Large intestine (tissue), 3 donors: ENCODE measurements at regions not wholly inside any gene's neighbourhood (a gene's known extent, or its start where the extent isn't known, plus 50 kb on each side); places are given as distances from the start of the nearest gene placed in this dataset.

Experiments
- DNase-seq, 2 donors: peaks; one replicate each; pipeline versions ENCODE4 v3.0.0 to v3.0.0-alpha.2; 2013
- H3K27ac ChIP-seq: one replicate; pipeline ENCODE4 v1.5.1; 2013; ENCODE audit warnings: low read length
- H3K27me3 ChIP-seq: 2 replicates; pipeline ENCODE4 v1.6.1; 2013; ENCODE audit warnings: low read length; ENCODE audit not compliant: control insufficient read depth, insufficient read depth
- H3K36me3 ChIP-seq: 2 replicates; pipeline ENCODE4 v1.6.1; 2013; ENCODE audit warnings: low read length; ENCODE audit not compliant: control insufficient read depth, insufficient read depth
- H3K4me1 ChIP-seq: one replicate; pipeline ENCODE4 v1.6.1; 2013; ENCODE audit warnings: low read length; ENCODE audit not compliant: control insufficient read depth, insufficient read depth
- H3K4me3 ChIP-seq: one replicate; pipeline ENCODE4 v1.5.1; 2013; ENCODE audit warnings: low read length
- H3K9me3 ChIP-seq: one replicate; pipeline ENCODE4 v1.6.1; 2013; ENCODE audit warnings: mild to moderate bottlenecking, low read depth, low read length, moderate library complexity; ENCODE audit not compliant: control insufficient read depth
- WGBS: methylation state at CpG from one replicate; pipeline ENCODE4 v1.1.5; 2013; ENCODE audit warnings: low lambda C conversion rate; ENCODE audit not compliant: insufficient coverage; 5-methylcytosine and 5-hydroxymethylcytosine counted together

- Histone ChIP-seq H3K36me3 (no peaks in the 10 kb centered on the region), H3K27ac (no peak overlapping the region), H3K27me3 (no peaks in the 10 kb centered on the region), H3K9me3 (no peaks in the 10 kb centered on the region), H3K4me1 (no peaks in the 10 kb centered on the region), H3K4me3 (no peak overlapping the region)
- no peak for DNase-seq
- 98% methylated on average over 3 of the region's 4 CpGs for WGBS
These were observed 68.1 kb upstream of the SFMBT2 start for GRCh38 chr10:7478727-7479457.

GRCh38 chr10:7477538-7478334, 66.9 kb upstream of the SFMBT2 start:
- no peak overlapping the region for H3K27ac ChIP-seq
- H3K36me3 ChIP-seq = no peaks in the 10 kb centered on the region
- H3K4me3 ChIP-seq = no peak overlapping the region
- H3K9me3 ChIP-seq = no peaks in the 10 kb centered on the region
- WGBS = 100% methylated on average over 3 of the region's 10 CpGs
- no peak for DNase-seq
- H3K4me1 ChIP-seq = no peaks in the 10 kb centered on the region
- H3K27me3 ChIP-seq = no peaks in the 10 kb centered on the region

DNA sequence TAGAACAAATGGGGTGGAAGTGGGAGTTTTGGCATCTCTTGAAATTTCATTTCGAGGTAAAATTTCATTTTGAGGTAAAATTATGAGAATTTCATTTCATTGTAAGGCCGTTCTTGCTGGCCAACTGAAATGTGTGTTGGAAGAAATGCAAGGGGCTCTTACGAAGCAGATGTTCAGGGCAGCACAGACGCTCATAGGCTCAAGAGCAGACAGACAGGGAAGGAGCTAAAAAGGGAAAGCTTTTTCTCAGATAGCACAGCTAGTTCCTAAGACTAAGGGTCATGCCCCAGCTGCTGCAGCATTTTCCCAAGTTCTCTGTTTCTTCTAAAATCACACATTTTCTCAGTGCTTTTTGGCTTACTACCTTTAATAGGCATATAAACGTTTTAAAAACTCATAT, 65.1 kb upstream of the SFMBT2 start:
- no peak overlapping the region for H3K27ac ChIP-seq
- WGBS = 50% methylated on average over 2 of the region's 5 CpGs
- no peak for DNase-seq
- H3K4me3 ChIP-seq = no peak overlapping the region
- H3K9me3 ChIP-seq = no peaks in the 10 kb centered on the region
- H3K4me1 ChIP-seq = no peaks in the 10 kb centered on the region
- H3K36me3 ChIP-seq = no peaks in the 10 kb centered on the region
- H3K27me3 ChIP-seq = no peaks in the 10 kb centered on the region

DNA sequence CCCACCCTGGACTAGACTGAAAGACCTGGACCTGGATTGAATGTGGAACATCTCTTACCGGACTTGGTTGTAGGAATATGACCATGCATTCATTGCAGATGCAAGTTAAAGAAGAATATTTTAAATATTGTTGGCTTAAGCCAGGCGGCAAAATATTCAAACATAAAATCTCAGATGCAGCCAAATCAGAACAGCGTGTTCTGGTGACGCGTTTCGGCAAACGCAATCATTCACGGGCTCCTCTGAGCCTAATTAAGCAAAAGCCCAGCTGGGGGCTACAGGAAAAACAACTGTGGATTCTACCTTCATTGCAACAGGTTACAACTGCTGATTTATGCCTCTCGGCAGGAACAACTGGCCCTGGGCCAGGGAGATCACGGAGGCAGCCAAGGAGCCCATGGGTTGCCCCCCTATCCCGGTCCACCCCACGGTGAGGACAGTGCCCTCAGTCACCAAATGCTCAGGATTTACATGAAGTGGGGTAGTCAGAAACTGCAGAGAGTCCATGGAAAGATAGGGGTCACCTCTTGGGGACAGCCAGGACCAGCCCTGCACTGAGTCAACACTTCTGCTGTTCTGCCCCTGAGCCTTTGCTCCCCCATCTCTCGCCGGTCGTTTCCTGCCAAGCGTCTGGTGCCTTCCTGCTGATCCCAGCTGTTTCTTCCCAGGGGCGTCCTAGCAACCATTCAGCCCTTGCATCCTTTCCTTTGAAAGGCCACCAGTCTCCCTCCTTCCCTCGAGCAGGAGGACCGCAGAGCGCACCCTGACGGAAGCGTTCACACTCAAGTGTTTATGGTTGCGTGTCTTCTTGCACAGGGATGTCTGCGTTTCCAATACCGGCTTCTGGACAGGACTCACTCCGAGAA, 64.4 kb upstream of the SFMBT2 start:
- no CpG with 5 or more reads among the region's 26 CpGs for WGBS
- H3K36me3 ChIP-seq = no peaks in the 10 kb centered on the region
- no peak overlapping the region for H3K4me3 ChIP-seq
- DNase-seq = peak in 1 of 2 donors; percentile 21
- H3K27me3 ChIP-seq = no peaks in the 10 kb centered on the region
- peak overlapping the region; percentile 17 for H3K27ac ChIP-seq
- H3K9me3 ChIP-seq = no peaks in the 10 kb centered on the region
- no peaks in the 10 kb centered on the region for H3K4me1 ChIP-seq

- Histone ChIP-seq H3K4me3 (no peak overlapping the region), H3K9me3 (no peaks in the 10 kb centered on the region), H3K4me1 (no peaks in the 10 kb centered on the region), H3K36me3 (no peaks in the 10 kb centered on the region), H3K27ac (no peak overlapping the region), H3K27me3 (no peaks in the 10 kb centered on the region)
- DNase-seq = no peak
- WGBS = no CpG with 5 or more reads among the region's 7 CpGs
These were observed 63.6 kb upstream of the SFMBT2 start for GRCh38 chr10:7474388-7474787.

DNA sequence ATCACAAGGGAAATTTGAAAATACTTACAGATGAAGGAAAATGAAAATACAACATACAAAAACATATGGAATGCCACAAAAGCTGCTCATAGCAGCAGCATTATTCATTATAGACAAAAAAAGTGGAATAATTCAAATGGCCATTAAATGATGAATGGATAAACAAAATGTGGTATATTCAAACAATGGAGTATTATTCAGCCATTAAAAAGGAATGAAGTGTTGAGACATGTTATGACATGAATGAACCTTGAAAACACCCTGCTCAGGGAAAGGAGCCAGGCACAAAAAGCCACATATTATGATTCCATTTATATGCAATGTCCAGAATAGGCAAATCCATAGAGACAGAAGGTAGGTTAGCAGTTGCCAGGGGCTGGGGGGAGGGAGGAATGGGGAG, 62.6 kb upstream of the SFMBT2 start:
- Histone ChIP-seq H3K4me1 (no peaks in the 10 kb centered on the region), H3K4me3 (no peak overlapping the region), H3K9me3 (no peaks in the 10 kb centered on the region), H3K27me3 (no peaks in the 10 kb centered on the region), H3K27ac (no peak overlapping the region), H3K36me3 (no peaks in the 10 kb centered on the region)
- DNase-seq = no peak

DNA sequence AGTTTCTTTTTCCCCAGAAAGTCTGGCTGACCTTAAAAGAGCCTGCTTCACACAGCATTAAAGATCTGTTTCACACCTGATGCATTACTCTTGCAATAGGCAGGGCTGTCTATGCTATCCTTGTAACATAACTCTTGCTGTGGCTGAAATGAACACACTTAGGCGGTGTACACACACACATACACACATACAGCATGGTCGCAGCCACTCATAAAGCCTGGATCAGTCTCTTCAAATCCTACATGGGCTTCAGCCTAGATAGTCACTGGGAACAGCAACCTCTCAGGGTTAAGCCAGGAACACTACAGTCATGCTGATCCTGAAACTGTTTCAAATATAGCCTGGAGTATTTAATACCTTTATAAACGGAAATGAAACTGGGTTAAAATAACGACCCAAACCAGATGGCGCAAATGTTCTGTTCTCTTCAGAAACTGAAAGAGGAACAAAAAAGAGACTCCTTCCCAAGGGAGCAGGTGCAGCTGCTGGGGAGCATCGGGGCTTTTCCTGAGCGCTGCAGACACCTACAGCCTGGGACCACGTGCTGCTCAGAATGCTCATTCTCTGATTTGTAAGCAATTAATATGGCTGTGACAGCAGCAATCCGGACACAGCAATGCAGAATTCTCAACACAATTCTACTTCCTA, 61.0 kb upstream of the SFMBT2 start:
- H3K4me1 ChIP-seq = no peaks in the 10 kb centered on the region
- 50% methylated on average over 2 of the region's 9 CpGs for WGBS
- no peaks in the 10 kb centered on the region for H3K9me3 ChIP-seq
- no peak overlapping the region for H3K27ac ChIP-seq
- H3K27me3 ChIP-seq = no peaks in the 10 kb centered on the region
- H3K36me3 ChIP-seq = no peaks in the 10 kb centered on the region
- H3K4me3 ChIP-seq = no peak overlapping the region
- peak in 1 of 2 donors; percentile 8 for DNase-seq

DNA sequence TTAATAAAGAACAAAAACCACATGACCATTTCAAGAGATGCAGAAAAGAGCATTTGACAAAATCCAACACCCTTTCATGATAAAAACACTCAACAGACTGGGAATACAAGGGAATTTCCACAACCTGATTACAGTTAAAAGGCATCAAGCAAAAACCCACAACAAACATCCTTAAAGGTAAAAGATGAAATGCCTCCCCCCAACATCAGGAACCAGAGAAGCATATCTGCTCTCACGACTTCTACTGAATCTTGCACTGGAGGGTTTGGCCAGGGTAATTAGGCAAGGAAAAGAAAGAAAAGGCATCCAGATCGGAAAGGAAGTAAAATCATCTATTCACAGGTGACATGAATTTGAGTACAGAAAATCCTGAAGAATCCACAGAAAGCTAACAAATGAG, 59.5 kb upstream of the SFMBT2 start:
- Histone ChIP-seq H3K27me3 (no peaks in the 10 kb centered on the region), H3K4me3 (no peak overlapping the region), H3K9me3 (no peaks in the 10 kb centered on the region), H3K36me3 (no peaks in the 10 kb centered on the region), H3K4me1 (no peaks in the 10 kb centered on the region), H3K27ac (no peak overlapping the region)
- WGBS = 75% methylated on average over 1 of the region's 2 CpGs
- no peak for DNase-seq

GRCh38 chr10:7467031-7467667, 56.3 kb upstream of the SFMBT2 start:
- no peak for DNase-seq

GRCh38 chr10:7464691-7465090, 53.9 kb upstream of the SFMBT2 start:
- H3K4me3 ChIP-seq = no peak overlapping the region
- WGBS = 88% methylated on average over 4 of the region's 8 CpGs
- no peaks in the 10 kb centered on the region for H3K9me3 ChIP-seq
- DNase-seq = no peak
- H3K27ac ChIP-seq = no peak overlapping the region
- no peaks in the 10 kb centered on the region for H3K4me1 ChIP-seq
- H3K27me3 ChIP-seq = no peaks in the 10 kb centered on the region
- no peaks in the 10 kb centered on the region for H3K36me3 ChIP-seq

More at GRCh38 chr10:7467031-7467667, 56.3 kb upstream of the SFMBT2 start:
- Histone ChIP-seq H3K36me3 (no peaks in the 10 kb centered on the region), H3K4me3 (no peak overlapping the region), H3K27me3 (no peaks in the 10 kb centered on the region), H3K4me1 (no peaks in the 10 kb centered on the region), H3K9me3 (no peaks in the 10 kb centered on the region), H3K27ac (no peak overlapping the region)
- 37% methylated on average over 4 of the region's 7 CpGs for WGBS
